Stimulated activated naive B cell treated with anti-CD40 and anti-IgM and Interleukin-4, amounts not matched to agents 10 μg/mL and 1 μg/mL and 100 μg/mL, for 72 hours (primary cell): ENCODE measurements at regions not wholly inside any gene's neighbourhood (a gene's known extent, or its start where the extent isn't known, plus 50 kb on each side); places are given as distances from the start of the nearest gene placed in this dataset.

Source experiments
- ATAC-seq, 2 donors: fragments of 150-1000 bp; cut with Tn5 transposase; replicated peaks; 2 replicates each; pipeline ENCODE4 v1.10.0; 2021; ENCODE audit warnings: moderate library complexity in 1 of 2
- DNase-seq: peaks from one replicate; pipeline ENCODE4 v3.0.0; 2021
- H3K27ac Mint-ChIP-seq: one replicate; pipeline ENCODE4 v1.8.0; 2022; ENCODE audit warnings: mild to moderate bottlenecking, mixed read lengths
- H3K27me3 Mint-ChIP-seq, 2 donors: one replicate each; pipeline ENCODE4 v1.8.0; 2022; ENCODE audit warnings: mixed read lengths in 2 of 2
- H3K36me3 Mint-ChIP-seq, 2 donors: one replicate each; pipeline ENCODE4 v1.8.0; 2022; ENCODE audit warnings: mixed read lengths in 2 of 2, mild to moderate bottlenecking in 1 of 2
- H3K4me1 Mint-ChIP-seq, 2 donors: one replicate each; pipeline ENCODE4 v1.8.0; 2022; ENCODE audit warnings: mixed read lengths in 2 of 2, mild to moderate bottlenecking in 1 of 2
- H3K4me3 Mint-ChIP-seq, 2 donors: one replicate each; pipeline ENCODE4 v1.8.0; 2022; ENCODE audit warnings: mild to moderate bottlenecking in 2 of 2, mixed read lengths in 2 of 2, moderate library complexity in 1 of 2
- H3K9me3 Mint-ChIP-seq, 2 donors: one replicate each; pipeline ENCODE4 v1.8.0; 2022; ENCODE audit warnings: mixed read lengths in 2 of 2, mild to moderate bottlenecking in 1 of 2

DNA sequence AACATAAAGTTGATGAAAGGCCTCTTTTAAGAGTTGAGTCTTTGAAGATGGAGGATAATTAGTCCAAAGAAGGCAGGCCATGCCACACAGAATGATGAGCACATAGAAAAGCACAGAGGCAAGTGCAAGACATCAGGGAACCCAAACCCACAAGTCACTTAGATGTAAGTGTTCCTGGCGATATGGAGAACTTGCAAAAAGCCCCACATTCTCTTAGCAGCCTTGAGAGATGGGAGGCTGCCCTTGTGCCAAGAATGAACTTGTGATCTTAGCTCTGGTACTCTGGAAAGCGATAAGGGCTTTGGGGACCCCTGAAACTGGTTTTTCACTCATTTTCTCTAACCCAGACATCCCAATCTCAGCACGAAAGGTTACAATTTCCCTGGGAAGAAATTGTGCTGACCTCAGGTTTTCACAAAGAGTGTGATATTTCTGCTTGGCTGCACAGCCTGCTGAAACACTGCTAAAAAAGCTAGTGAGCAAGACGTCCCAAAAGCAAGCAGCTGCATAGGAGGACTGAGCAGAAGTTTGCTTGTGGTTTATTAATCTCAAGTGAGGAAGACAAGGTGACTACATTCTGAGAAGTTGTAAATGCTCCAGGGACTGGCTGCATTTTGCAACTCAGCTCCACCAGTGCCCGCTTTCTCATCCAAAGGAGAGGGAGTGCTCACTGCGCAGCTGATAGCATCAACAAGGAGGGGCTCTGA, 496.9 kb upstream of the CAMK1G start:
- Mint-ChIP-seq H3K9me3 (peaks cover 0 to 1% of the 10 kb centered on the region in 2 donors), H3K27me3 (no peaks in the 10 kb centered on the region), H3K4me1 (no peaks in the 10 kb centered on the region), H3K27ac (no peak overlapping the region), H3K4me3 (no peak overlapping the region), H3K36me3 (no peaks in the 10 kb centered on the region)
- ATAC-seq (no peak), DNase-seq (no peak)

DNA sequence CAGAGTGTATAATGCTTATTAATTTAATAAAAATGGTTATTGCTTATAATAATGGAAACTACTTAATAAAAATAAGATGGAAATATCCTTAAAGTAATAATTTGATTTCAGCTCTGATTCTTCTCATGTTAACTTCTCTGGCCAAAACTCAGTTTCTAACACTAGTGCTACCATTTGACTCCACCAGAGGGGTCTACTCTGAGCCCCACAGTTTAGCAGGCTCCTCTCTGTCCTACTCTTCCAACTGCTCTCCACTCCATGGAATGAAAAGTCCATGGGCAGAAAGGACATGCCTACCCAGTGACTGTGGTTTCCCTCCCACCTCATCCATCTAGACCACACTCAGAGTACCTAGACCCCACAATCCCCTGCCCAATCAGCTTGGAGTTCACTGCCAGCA, 489.1 kb upstream of the CAMK1G start:
- no peak overlapping the region for H3K27ac Mint-ChIP-seq
- ATAC-seq (no peak), DNase-seq (no peak)
- peaks cover 0 to 1% of the 10 kb centered on the region in 2 donors for H3K9me3 Mint-ChIP-seq
- H3K4me3 Mint-ChIP-seq, result no peak overlapping the region
- H3K27me3 Mint-ChIP-seq, result no peaks in the 10 kb centered on the region
- H3K36me3 Mint-ChIP-seq, result no peaks in the 10 kb centered on the region
- H3K4me1 Mint-ChIP-seq, result no peaks in the 10 kb centered on the region

DNA sequence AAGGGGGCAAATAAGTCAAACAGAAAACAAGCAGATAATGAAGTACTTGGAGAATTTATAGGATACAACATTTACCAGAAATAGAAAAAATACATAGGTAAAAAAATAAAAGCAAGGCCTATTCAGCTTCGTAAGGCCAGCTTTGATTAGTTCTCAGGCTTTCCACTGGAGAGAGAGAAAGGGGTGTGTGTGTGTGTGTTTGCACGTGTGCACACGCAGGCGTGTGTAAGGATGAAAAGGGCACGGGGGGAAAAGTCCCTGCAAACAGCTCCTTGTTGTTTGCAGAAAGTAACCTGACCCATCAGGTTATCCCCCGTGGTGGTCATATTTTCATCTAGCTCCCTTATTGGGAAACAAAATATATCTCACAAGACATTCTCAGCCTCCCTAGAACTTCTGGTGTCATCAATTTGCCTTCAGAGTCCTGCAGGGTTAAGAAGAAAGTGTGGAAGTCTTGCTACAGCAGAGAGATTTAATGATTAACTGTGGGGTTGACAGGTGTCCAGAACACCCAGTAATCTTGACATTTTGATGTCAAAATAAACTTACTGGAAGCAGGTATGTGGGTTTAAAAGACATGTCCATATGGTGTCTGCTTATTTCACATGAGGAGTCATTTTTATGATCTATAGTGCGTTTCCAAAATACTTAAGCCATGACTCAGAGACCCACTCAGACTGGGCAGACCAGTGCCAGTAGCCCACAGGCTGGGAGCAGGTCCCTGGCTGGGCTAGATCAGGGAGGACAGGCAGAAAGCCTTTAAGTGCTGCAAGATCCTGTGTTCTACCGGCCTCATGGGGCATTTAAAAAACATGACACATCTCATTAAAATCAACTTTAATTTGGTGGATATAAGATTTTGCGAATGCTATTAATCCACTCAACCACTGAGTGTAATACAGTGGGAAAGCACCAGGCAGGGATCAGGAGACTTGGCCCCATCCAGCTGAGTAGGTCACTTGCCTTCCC, 487.6 kb upstream of the CAMK1G start:
- H3K9me3 Mint-ChIP-seq, result no peaks in the 10 kb centered on the region
- ATAC-seq, result no peak

DNA sequence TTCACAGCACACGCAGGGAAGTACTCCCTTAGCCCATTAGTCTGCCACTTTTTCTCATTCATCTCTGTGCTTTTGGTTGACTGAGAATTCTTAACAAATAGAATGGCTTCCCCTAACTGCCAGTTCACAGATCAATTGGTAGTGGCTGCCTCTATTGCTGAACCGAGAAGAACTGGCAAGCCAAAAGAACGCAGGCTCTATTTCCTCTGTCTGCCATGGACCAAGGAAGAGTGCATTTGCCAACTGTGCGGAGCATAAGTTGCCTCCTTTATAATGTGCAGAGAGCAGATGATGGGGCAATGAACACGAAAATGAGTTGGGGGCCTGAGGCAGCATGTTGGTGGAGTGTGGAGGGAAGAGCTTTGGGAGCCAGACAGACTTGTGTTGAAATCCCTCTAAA, 483.1 kb upstream of the CAMK1G start:
- H3K4me3 Mint-ChIP-seq, result no peak overlapping the region
- H3K27ac Mint-ChIP-seq, result no peak overlapping the region
- no peaks in the 10 kb centered on the region for H3K4me1 Mint-ChIP-seq
- no peaks in the 10 kb centered on the region for H3K36me3 Mint-ChIP-seq
- no peak for ATAC-seq
- H3K27me3 Mint-ChIP-seq, result peaks cover 0 to 4% of the 10 kb centered on the region in 2 donors
- H3K9me3 Mint-ChIP-seq, result no peaks in the 10 kb centered on the region
- DNase-seq, result no peak

More for the DNA sequence above, 487.6 kb upstream of the CAMK1G start:
- H3K4me3 Mint-ChIP-seq, result no peak overlapping the region
- H3K36me3 Mint-ChIP-seq, result no peaks in the 10 kb centered on the region
- H3K27me3 Mint-ChIP-seq, result no peaks in the 10 kb centered on the region
- H3K4me1 Mint-ChIP-seq, result no peaks in the 10 kb centered on the region
- no peak for DNase-seq
- no peak overlapping the region for H3K27ac Mint-ChIP-seq

DNA sequence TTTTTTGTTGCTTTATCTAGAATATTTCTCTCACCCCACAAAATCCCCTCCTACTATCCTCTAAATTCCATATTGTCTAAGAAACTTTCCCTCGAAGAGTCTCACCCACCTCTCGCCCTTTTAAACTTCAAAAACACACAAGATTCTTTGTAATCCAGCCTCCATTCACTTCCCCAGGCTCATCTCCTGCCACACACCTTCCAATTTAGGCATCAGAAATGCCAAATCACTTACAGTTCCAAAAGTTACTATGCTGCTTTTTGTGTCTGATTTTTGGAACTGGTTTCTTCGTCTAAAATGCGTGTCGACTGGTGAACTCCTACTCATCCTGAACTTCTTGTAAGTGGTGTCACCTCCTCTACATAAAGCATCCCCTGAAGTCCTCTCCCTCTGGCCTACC, 482.4 kb upstream of the CAMK1G start:
- H3K36me3 Mint-ChIP-seq, result no peaks in the 10 kb centered on the region
- H3K4me3 Mint-ChIP-seq, result no peak overlapping the region
- peaks cover 0 to 4% of the 10 kb centered on the region in 2 donors for H3K27me3 Mint-ChIP-seq
- H3K4me1 Mint-ChIP-seq, result no peaks in the 10 kb centered on the region
- ATAC-seq, result no peak
- no peak for DNase-seq
- no peaks in the 10 kb centered on the region for H3K9me3 Mint-ChIP-seq
- no peak overlapping the region for H3K27ac Mint-ChIP-seq

DNA sequence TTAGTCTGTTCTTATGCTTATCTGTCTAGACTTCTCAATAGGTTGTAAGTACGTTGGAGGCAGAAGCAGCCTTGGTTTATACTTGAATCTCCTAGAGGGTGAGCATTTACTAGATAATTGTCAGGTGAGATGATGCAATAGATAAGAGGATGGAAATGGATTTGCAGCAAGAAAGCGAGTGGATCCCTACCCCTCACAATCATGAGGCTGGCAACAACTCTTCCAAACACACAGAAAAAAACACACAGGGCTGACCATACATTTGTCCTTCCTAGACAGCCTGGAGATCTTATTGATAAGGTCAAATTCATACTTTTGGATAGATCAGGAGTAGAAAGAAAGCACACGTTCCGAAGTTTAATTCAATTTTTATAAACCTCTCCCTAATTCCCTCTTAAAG, 481.4 kb upstream of the CAMK1G start:
- H3K4me3 Mint-ChIP-seq, result no peak overlapping the region
- no peaks in the 10 kb centered on the region for H3K36me3 Mint-ChIP-seq
- no peaks in the 10 kb centered on the region for H3K9me3 Mint-ChIP-seq
- H3K4me1 Mint-ChIP-seq, result no peaks in the 10 kb centered on the region
- H3K27ac Mint-ChIP-seq, result no peak overlapping the region
- peaks cover 0 to 4% of the 10 kb centered on the region in 2 donors for H3K27me3 Mint-ChIP-seq
- ATAC-seq (no peak), DNase-seq (no peak)

DNA sequence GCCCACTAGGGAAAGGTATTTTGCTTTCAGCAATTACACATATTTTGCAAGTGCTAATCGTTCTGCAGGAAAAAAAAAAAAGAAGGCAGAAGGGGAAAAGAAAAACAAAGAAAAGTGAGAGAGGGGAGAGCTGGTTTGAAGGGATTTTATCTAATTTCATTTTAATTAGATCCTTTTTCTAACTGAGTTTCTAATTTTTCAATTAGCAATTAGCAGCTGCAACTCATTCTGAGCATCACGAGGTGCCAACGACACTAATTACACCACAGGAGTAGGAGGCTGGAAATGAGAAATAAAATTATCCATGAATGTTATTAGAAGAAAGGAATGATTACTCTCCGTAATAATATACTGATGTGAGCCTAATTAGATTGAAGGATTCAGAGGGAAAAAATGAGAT, 481.0 kb upstream of the CAMK1G start:
- Mint-ChIP-seq H3K27ac (no peak overlapping the region), H3K4me1 (peaks cover 0 to 4% of the 10 kb centered on the region in 2 donors), H3K36me3 (no peaks in the 10 kb centered on the region), H3K9me3 (no peaks in the 10 kb centered on the region), H3K4me3 (no peak overlapping the region), H3K27me3 (peaks cover 0 to 4% of the 10 kb centered on the region in 2 donors)
- DNase-seq (no peak), ATAC-seq (no peak)

DNA sequence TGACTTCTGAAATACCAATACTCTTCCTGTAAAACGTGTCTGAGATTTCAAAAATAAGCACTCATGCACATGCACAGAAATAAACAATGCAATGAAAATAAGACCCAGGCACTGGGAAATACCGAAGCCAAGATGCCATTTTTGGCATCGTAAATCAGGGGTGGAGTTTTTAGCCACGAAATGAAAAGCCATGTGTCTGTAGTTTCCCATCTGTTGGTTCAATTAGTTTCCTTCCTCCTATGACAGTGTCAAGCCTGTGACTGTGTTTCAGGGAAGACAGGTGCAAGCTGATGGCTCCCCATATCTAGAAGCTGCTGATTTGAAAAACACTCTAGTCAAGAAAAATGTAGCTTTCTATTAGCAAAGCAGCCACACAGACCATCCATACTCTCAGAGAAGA, 480.4 kb upstream of the CAMK1G start:
- no peak overlapping the region for H3K27ac Mint-ChIP-seq
- ATAC-seq (no peak), DNase-seq (no peak)
- no peaks in the 10 kb centered on the region for H3K9me3 Mint-ChIP-seq
- peaks cover 0 to 4% of the 10 kb centered on the region in 2 donors for H3K27me3 Mint-ChIP-seq
- peaks cover 0 to 6% of the 10 kb centered on the region in 2 donors for H3K4me1 Mint-ChIP-seq
- no peaks in the 10 kb centered on the region for H3K36me3 Mint-ChIP-seq
- H3K4me3 Mint-ChIP-seq, result no peak overlapping the region

DNA sequence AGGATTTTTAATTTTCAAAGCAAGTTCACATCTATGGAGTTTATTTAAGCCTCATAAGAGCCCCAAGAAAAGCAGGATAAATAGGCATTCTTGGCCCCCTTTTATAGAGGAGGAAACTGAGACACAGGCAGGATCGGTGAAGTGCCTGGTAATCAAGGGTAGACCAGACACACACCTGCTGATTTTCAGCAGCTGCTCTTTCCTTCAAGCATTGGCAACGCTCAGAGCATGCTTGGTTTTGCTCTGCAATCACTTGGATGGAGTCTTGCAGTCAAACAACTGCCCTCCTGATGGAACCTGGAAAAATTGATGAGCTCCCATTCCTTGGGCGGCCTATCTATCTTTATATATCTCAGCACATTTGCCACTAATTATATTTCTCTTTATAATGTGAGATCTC, 478.9 kb upstream of the CAMK1G start:
- H3K4me3 Mint-ChIP-seq, result no peak overlapping the region
- peaks cover 0 to 6% of the 10 kb centered on the region in 2 donors for H3K4me1 Mint-ChIP-seq
- H3K27me3 Mint-ChIP-seq, result peaks cover 0 to 4% of the 10 kb centered on the region in 2 donors
- no peak overlapping the region for H3K27ac Mint-ChIP-seq
- H3K36me3 Mint-ChIP-seq, result no peaks in the 10 kb centered on the region
- no peak for ATAC-seq
- no peak for DNase-seq
- H3K9me3 Mint-ChIP-seq, result no peaks in the 10 kb centered on the region

DNA sequence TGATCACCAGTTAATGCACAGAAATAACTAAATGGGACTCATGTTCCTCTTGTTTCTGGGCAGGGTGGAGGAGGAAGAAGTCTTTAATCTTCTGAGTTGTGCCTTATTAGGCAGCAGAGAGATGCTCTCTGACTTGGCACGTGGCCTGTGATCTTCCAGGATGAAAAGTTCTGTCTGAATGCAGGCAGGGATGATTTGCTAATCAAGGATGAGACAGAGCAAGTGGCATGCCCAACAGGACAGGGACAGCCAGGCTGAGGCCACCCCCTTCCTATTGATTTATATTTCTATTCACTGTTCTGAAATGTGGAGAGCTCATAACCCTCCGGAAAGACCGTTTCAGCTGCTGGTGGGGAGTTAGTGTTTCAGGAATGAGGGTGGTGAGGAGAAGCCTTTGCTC, 477.8 kb upstream of the CAMK1G start:
- H3K4me1 Mint-ChIP-seq, result peaks cover 0 to 6% of the 10 kb centered on the region in 2 donors
- H3K9me3 Mint-ChIP-seq, result no peaks in the 10 kb centered on the region
- H3K27me3 Mint-ChIP-seq, result peaks cover 0 to 4% of the 10 kb centered on the region in 2 donors
- H3K36me3 Mint-ChIP-seq, result no peaks in the 10 kb centered on the region
- H3K27ac Mint-ChIP-seq, result no peak overlapping the region
- ATAC-seq, result no peak
- DNase-seq, result no peak
- no peak overlapping the region for H3K4me3 Mint-ChIP-seq

DNA sequence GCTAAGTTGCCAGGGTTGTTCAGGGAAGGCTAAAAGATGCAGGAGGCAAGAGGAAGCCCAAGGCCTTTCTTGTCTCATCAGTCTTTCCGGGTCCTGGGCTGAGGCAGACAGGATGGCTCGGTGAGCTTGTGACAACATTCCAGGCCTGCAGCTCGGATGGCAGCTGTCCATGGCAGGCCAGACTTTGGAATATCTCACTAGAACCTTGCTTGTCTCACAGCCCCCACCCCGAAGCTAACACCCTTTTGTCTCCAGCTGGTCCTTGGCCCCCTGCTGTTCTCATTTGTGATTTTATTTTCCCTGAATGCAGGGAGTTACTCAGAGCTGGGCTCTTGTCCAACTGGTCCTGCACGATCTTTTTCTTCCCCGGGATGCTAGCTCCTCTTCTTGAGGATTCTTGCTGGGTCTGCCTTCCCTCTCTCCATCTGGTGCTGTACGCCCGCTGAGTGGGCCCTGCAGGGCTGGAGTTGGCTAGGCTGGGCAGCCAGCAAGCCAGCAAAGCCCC, 477.2 kb upstream of the CAMK1G start:
- Mint-ChIP-seq H3K4me3 (no peak overlapping the region), H3K9me3 (no peaks in the 10 kb centered on the region), H3K27me3 (peaks cover 0 to 7% of the 10 kb centered on the region in 2 donors), H3K36me3 (no peaks in the 10 kb centered on the region), H3K27ac (no peak overlapping the region), H3K4me1 (peaks cover 0 to 6% of the 10 kb centered on the region in 2 donors)
- no peak for ATAC-seq
- DNase-seq, result no peak

DNA sequence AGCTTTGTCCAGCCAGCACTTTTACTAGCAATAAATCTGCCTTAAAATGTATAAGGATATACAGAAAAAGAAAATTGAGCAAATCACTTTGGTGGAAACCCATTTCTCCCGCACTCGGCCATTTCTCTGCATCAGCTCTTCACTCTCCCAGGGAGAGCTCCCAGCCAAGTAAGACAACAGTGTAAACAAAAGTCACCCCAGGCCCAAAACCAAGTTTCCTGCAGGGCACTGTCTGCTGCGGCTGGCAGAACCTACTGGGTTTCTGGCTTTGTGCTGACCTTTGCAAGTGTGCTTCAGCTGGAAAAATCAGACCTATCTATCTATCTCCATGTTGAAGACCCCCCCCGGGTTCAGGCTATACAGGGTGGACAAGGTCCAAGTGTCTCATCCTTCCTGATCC, 476.7 kb upstream of the CAMK1G start:
- DNase-seq, result no peak
- no peak for ATAC-seq
- H3K9me3 Mint-ChIP-seq, result no peaks in the 10 kb centered on the region
- peaks cover 0 to 6% of the 10 kb centered on the region in 2 donors for H3K4me1 Mint-ChIP-seq
- no peaks in the 10 kb centered on the region for H3K36me3 Mint-ChIP-seq
- no peak overlapping the region for H3K4me3 Mint-ChIP-seq
- H3K27ac Mint-ChIP-seq, result peak overlapping the region; percentile 14
- peaks cover 0 to 4% of the 10 kb centered on the region in 2 donors for H3K27me3 Mint-ChIP-seq

DNA sequence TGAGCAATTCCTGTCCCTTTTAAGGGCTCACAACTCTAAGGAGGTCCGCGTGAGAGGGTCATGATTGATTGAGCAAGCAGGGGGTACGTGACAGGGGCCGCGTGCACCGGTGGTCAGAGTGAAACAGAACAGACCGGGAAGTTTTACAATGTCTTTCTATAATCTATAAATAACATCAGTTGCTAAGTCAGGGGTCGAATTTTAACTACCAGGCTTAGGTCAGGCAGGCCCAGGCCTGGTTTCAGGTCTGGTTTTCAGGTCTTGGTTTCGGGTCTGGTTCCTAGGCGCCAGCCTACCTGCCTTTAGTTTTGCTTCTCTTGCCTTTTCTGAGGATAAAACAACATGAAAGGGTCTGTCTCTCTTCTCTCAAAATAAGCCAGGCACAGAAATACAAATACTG, 476.0 kb upstream of the CAMK1G start:
- Mint-ChIP-seq H3K4me1 (peaks cover 0 to 6% of the 10 kb centered on the region in 2 donors), H3K9me3 (no peaks in the 10 kb centered on the region), H3K4me3 (no peak overlapping the region), H3K27ac (peak overlapping the region; percentile 71), H3K36me3 (no peaks in the 10 kb centered on the region), H3K27me3 (peaks cover 0 to 4% of the 10 kb centered on the region in 2 donors)
- DNase-seq (no peak), ATAC-seq (no peak)

DNA sequence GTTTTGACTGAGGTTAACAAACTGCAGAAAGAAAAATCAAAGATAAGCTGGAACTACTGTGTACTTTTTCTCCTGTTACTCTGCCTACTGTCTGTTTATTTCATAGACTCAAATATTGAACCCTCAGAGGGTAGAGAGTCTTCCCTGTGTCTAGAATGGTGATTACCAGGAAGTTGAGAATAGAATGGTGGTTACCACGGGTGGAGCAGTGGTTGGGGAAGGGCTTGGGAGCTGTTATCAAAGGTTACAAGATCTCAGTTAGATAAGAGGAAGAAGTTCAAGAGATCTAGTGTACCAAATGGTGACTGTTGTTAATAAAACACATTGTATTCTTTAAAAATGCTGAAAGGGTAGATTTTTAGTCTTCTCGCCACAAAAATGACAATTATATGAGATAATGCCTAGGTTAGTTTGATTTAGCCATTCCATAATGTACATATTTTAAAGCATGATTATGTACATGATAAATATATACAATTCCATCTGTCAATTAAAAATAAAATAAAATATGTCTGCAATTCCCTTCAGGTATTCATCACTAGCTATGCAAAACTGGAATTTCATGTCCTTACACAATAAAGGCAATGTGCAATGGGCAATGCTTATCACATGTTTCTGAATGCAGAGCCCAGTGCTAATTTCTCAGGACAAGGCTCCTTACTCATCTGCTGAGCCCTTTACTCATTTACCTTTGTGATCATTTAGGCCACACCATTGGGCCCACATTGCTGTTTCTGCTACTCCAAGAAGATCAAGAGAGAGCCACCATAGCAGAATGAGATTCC, 474.3 kb upstream of the CAMK1G start:
- ATAC-seq (no peak), DNase-seq (no peak)
- Mint-ChIP-seq H3K36me3 (no peaks in the 10 kb centered on the region), H3K27me3 (peaks cover 4 to 5% of the 10 kb centered on the region in 2 donors), H3K4me1 (peaks cover 0 to 6% of the 10 kb centered on the region in 2 donors), H3K27ac (no peak overlapping the region), H3K9me3 (no peaks in the 10 kb centered on the region), H3K4me3 (no peak overlapping the region)
